Brain microvascular endothelial cell (primary cell): ENCODE measurements at regions not wholly inside any gene's neighbourhood (a gene's known extent, or its start where the extent isn't known, plus 50 kb on each side); places are given as distances from the start of the nearest gene placed in this dataset.

Experiments
- DNase-seq: peaks from one replicate; pipeline ENCODE4 v3.0.0-alpha.2; 2020
- H3K27ac ChIP-seq: fragments of 250-450 bp; sonication (Bioruptor Pico); 2 replicates; pipeline ENCODE4 v1.5.1; 2020; ENCODE audit warnings: mild to moderate bottlenecking, moderate library complexity
- H3K27me3 ChIP-seq: fragments of 250-450 bp; sonication (Bioruptor Pico); replicated peaks from 2 replicates; pipeline ENCODE4 v1.5.1; 2020; ENCODE audit warnings: mild to moderate bottlenecking
- H3K36me3 ChIP-seq: fragments of 250-450 bp; sonication (Bioruptor Pico); replicated peaks from 2 replicates; pipeline ENCODE4 v1.5.1; 2020; ENCODE audit warnings: mild to moderate bottlenecking
- H3K4me3 ChIP-seq: 2 replicates; pipeline ENCODE4 v1.5.1; 2011; ENCODE audit warnings: low read depth, mild to moderate bottlenecking, control low read depth, low read length, moderate library complexity
- in situ Hi-C: cut with HindIII; loops from 2 replicates; pipeline ENCODE4 v1.10.0; 2017; ENCODE audit warnings: low sequenced_read_pairs, low pct_ligation_motif_present
- TF ChIP-seq, protein P1 (sequence below): IDR thresholded peaks from 2 replicates; pipeline ENCODE4 v1.5.1; 2011; ENCODE audit warnings: low read depth, mild to moderate bottlenecking, moderate library complexity, low read length, control low read depth, inconsistent platforms; ENCODE audit errors: missing control alignments

DNA sequence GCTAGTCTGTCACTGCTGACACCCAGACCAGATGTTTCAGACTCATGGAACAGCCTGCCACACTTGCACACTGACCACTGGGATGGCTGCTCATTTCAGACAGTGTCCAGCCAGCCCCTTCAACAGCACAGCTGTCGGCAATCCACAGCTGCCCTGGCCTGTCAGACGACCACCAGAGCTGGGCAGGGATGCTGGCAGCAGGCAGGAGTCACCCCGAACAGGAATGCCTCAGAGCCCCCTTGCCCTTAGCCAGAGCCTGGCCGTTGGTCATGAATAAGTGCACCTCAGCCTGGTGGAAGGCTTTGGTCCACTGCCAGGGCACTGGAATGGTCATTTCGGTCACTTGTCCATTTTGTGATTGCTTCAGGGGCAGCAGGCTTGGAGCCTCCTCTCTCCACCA lies 149.6 kb upstream of the TCERG1L start:
- Histone ChIP-seq H3K4me3 (no peak overlapping the region), H3K27ac (no peak overlapping the region), H3K27me3 (no peaks in the 10 kb centered on the region), H3K36me3 (no peaks in the 10 kb centered on the region)
- no peak for DNase-seq
- in situ Hi-C loops = no loop called here
- TF ChIP-seq, protein P1, sequence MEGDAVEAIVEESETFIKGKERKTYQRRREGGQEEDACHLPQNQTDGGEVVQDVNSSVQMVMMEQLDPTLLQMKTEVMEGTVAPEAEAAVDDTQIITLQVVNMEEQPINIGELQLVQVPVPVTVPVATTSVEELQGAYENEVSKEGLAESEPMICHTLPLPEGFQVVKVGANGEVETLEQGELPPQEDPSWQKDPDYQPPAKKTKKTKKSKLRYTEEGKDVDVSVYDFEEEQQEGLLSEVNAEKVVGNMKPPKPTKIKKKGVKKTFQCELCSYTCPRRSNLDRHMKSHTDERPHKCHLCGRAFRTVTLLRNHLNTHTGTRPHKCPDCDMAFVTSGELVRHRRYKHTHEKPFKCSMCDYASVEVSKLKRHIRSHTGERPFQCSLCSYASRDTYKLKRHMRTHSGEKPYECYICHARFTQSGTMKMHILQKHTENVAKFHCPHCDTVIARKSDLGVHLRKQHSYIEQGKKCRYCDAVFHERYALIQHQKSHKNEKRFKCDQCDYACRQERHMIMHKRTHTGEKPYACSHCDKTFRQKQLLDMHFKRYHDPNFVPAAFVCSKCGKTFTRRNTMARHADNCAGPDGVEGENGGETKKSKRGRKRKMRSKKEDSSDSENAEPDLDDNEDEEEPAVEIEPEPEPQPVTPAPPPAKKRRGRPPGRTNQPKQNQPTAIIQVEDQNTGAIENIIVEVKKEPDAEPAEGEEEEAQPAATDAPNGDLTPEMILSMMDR = no peak

DNA sequence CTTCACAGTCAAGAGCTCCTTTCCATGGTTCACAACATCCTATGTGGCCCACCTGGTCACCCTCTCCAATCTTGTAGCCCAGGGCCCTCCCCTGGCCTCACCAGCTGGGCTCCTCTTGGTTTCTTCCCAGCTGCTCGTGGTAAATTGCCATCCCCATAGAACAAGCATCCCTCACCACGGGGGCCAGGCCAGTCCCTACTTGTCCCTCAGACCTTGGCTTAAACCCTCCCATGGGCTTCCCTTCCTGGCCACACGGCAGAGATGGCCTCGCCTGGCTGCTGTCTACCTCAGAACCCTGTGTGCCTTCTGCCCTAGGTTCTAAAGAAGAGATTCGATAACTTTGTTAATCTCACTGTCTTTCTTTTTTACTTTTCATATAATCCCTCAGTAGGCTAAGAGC lies 153.3 kb upstream of the TCERG1L start:
- Histone ChIP-seq H3K36me3 (no peaks in the 10 kb centered on the region), H3K27me3 (no peaks in the 10 kb centered on the region), H3K27ac (no peak overlapping the region), H3K4me3 (no peak overlapping the region)
- in situ Hi-C loops = no loop called here
- DNase-seq = no peak
- TF ChIP-seq, protein P1 = no peak

DNA sequence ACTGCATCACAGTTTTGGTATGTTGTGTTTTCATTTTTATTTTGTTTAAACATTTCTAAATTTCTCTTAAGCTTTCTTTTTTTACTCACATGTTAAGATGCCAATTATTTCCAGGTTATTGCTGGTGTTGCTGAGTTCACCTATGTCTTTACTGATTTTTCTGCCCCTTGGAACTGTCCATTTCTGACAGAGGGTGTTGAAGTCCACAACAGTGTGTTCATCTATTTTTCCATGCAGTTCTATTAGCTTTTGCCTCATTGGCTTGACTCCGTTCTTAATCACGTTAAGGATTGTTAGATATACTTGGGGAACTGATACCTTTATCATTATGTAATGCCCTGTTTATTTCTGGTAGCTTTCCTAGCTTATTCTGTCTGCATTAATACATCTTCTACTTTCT lies 158.0 kb upstream of the TCERG1L start:
- no peaks in the 10 kb centered on the region for H3K27me3 ChIP-seq
- DNase-seq = no peak
- H3K36me3 ChIP-seq = no peaks in the 10 kb centered on the region
- no peak overlapping the region for H3K4me3 ChIP-seq
- TF ChIP-seq, protein P1 = no peak
- H3K27ac ChIP-seq = no peak overlapping the region
- in situ Hi-C loops = no loop called here

DNA sequence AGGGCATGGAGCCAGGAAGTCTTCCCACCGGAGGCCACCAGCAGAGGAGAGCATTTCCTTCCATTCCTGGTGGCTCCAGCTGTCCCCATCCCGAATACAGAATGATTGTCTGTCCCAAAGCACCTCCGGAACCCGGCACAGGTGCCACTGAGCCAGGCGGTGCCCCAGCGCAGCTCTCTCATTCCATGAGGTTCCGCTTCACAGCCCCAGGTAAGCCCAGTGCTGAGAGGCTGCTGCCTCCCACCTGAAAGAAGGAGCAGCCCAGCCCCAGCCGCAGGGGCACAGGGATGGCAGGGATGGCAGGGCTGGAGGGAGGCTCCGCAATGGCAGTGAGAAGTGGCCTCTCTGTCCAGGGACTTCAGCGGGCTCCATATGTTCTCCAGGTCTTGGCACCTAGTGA lies 162.1 kb upstream of the TCERG1L start:
- no peak overlapping the region for H3K4me3 ChIP-seq
- H3K27ac ChIP-seq = no peak overlapping the region
- in situ Hi-C loops = no loop called here
- TF ChIP-seq, protein P1 = no peak
- H3K36me3 ChIP-seq = no peaks in the 10 kb centered on the region
- DNase-seq = no peak
- no peaks in the 10 kb centered on the region for H3K27me3 ChIP-seq

DNA sequence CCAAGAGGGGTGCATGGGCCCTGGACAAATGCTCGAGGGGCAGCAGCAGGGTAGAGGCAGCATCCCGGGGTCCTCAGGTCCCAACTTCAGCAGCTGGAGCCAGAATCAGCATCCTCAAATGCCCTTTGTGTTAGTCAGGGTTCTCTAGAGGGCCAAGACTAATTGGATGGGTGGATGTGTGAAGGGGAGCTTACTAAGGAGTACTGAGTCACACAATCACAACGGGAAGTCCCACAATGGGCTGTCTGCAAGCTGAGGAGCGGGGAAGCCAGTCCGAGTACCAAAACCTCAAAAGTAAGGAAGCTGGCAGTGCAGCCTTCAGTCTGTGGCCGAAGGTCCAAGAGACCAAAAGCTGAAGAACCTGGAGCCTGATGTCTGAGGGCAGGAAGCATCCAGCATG lies 162.9 kb upstream of the TCERG1L start:
- no peak for DNase-seq

DNA sequence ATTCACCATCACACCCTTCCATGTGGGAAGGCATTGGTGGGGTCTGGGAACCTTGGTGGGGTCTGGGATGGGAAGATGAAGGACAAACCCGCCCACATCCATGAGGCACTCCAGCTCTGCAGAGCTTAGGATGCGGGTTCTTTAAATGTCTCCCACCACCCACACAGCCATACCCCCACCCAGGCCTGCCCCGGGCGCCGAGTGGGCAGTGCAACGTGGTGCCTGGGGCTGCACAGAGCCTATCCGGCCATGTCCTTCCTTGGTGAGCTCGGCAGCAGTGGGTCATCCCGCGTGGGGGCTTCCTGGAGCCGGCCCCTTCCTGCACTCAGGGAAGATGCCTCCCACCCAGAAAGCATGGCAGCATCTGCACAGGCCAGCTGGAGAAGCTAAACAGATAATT lies 163.5 kb upstream of the TCERG1L start:
- H3K36me3 ChIP-seq = no peaks in the 10 kb centered on the region
- H3K4me3 ChIP-seq = no peak overlapping the region
- TF ChIP-seq, protein P1 = no peak
- DNase-seq = no peak
- no peaks in the 10 kb centered on the region for H3K27me3 ChIP-seq
- no peak overlapping the region for H3K27ac ChIP-seq
- in situ Hi-C loops = no loop called here

More for the DNA sequence above, 162.9 kb upstream of the TCERG1L start:
- no peak overlapping the region for H3K27ac ChIP-seq
- in situ Hi-C loops = no loop called here
- H3K36me3 ChIP-seq = no peaks in the 10 kb centered on the region
- H3K27me3 ChIP-seq = no peaks in the 10 kb centered on the region
- no peak overlapping the region for H3K4me3 ChIP-seq
- TF ChIP-seq, protein P1 = no peak
